ENCODE measurements at regions not wholly inside any gene's neighbourhood (a gene's known extent, or its start where the extent isn't known, plus 50 kb on each side); places are given as distances from the start of the nearest gene placed in this dataset.

- no peak for DNase-seq
Observed at GRCh38 chr6:159118924-159119323, 50.3 kb upstream of the FNDC1 start.

DNA sequence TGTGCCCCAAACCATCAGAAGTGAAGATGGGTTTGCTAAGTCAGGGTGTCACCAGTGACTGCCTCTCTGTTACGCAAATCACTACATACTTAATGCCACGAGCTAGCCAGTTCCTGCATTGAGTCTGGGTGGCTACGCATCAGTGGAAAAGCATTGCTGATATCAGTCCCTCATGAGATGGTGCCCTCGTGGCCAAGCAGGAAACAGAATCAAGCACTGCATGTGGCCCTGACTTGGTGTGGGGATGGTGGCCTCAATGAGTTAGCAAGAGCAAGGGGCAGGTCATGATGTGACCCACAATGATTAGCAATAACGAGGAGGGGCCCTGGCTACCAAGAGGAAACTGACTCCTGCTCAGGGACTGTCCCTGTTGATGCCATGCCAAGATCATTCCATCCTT, 51.6 kb upstream of the FNDC1 start:
- no peak for DNase-seq

DNA sequence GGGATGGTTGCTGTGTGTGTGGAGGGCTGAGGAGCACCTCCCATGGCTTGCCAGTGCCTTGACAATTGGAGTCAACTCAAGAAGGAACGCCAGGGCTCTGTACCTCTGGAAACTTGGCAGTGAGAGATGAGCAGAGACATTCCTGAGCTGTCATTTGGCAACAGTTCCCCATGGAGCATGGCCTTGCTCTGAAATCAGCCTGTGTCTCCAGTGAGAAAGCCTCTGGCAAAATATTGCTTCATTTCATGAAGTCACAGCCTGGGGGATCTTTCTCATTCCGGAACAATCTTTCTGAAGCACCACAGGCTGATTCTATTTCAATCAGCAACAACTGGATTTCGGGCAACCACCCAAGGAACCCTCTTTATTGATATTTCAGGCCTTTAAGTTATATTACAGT, 52.2 kb upstream of the FNDC1 start:
- no peak for DNase-seq

GRCh38 chr6:159116343-159116742, 52.9 kb upstream of the FNDC1 start:
- no peak for DNase-seq

GRCh38 chr6:159114569-159114968, 54.6 kb upstream of the FNDC1 start:
- DNase-seq, result no peak

DNA sequence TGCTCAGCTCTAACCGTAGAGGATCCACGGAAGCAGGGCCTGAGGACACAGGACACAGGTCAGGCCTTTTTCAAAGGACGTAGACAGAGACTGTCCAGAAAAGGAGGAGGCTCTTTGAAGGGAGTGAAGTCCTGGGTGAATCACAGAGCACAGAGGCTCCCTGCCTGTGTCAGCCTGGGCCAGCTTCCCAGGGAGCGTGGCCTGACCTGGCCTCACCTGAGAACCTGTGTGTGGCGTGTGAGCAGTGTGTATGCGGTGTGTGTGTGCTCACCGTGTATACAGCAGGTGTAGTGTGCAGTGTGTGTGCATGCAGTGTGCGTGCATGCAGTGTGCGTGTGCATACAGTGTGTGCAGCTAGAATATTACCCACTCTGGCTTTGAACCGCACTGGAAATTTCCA, 56.0 kb upstream of the FNDC1 start:
- DNase-seq, result no peak

GRCh38 chr6:159112714-159113113, 56.5 kb upstream of the FNDC1 start:
- DNase-seq, result no peak

GRCh38 chr6:159110748-159111147, 58.5 kb upstream of the FNDC1 start:
- DNase-seq, result no peak

DNA sequence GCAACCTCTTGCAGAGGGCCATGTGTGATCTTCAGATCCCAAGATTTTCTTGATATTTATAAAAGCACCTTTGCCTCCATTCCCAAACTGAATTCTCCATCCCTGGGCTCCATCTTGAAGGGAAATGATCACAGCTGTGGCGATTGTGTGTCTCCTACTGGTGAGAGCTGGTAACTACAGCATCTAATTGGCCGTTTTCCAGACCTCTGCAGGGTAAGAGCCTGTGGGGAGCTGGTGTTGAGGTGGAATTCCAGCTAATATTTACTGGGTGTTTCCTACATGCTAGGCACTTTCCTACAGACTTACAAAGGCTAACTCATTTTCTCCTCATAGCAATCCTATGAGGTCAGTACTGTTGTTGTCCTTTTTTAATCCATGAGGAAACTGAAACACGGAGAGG, 59.2 kb upstream of the FNDC1 start:
- DNase-seq, result peak; percentile 48

GRCh38 chr6:159109391-159109790, 59.8 kb upstream of the FNDC1 start:
- no peak for DNase-seq

- peak; percentile 8 for DNase-seq
Observed at GRCh38 chr6:159108426-159108985, 60.7 kb upstream of the FNDC1 start.

DNA sequence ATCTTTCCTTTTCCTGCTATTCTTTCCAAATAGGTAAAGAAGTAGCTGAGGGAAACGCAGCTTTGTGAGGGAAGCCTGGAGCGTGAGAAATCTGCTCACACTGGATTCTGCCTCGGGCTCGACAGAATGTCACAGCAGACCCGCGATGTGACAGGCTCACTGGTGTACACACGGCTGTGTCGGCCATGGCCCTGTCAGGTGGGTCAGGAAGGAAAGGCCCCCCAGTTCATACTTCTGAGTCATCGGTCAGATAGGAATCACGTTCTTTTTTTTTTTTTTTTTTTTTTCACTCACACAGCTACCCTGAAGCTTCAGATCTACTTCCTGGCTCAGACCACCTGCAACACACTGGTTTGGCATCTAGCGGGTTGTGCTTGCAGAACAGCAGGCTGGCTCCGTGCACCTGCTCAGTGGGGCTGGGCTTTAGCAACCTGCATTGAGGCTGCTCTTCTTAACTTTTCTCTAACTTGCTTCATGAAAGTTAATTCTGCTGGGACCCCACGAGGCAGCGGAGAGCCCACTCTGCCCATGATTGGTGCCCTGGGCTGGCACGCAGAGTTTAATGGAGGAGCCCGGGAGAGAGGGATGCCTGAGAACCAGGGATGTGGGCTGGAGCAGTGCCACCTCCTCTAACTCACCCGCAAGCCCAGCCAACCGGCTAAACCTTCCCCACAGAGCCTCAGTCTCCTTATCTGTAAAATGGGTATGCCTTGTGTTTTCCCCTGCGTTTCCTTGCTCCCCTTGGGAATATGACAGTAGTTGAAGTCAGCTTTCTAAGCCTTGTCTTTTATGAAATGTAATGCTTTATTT, 61.5 kb upstream of the FNDC1 start:
- peak; percentile 9 for DNase-seq

DNA sequence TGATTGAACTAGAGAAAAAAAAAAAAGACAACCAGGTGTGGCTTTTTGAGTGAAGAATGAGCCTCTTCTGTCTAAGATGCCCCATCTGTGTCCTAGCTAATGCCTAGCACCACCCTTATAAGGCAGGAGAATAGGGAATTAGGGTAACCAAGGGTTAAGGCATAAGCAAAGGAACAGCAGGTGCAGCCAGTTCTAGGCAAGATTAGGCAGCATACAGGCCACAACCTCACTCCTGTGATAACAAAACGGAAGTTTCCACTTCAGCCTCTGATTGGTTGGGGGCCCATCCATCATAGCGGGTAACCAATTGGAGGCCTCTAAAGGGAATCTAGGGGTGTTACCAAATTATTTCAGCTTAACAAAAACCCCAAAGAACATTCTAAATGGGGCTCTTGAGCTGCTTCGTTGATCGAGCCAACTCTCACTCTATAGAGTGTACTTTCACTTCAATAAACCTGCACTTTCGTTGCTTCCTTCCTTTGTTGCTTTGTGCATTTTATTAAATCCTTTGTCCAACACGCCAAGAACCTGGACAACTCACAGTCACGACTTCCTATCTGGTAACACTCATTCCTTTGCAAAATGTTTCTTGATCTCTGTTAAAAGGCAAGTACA, 61.9 kb upstream of the TAGAP start:
- DNase-seq, result peak; percentile 8

DNA sequence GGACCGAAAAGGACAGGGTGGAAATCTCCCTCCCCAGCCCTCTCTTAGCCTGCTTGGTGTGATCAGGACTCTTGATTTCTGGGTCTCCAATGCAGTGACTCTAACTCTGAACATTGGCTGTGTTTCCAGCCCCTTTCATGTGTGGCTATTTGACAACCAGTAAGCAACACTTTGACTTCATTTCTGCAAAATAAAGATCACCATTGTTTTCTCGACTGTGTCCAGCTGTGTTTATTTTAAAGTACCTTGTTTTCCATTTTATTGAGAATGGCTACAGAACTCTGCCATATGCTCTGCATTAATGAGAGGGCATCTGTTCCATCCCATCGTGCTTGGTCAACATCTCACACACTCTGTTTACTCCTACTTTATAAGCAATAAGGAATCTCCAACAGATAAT, 60.9 kb upstream of the TAGAP start:
- no peak for DNase-seq

- DNase-seq, result peak; percentile 6
Observed at GRCh38 chr6:159104931-159105330, 60.1 kb upstream of the TAGAP start.

- peak; percentile 65 for DNase-seq
Observed at GRCh38 chr6:159104163-159104925, 59.6 kb upstream of the TAGAP start.

DNA sequence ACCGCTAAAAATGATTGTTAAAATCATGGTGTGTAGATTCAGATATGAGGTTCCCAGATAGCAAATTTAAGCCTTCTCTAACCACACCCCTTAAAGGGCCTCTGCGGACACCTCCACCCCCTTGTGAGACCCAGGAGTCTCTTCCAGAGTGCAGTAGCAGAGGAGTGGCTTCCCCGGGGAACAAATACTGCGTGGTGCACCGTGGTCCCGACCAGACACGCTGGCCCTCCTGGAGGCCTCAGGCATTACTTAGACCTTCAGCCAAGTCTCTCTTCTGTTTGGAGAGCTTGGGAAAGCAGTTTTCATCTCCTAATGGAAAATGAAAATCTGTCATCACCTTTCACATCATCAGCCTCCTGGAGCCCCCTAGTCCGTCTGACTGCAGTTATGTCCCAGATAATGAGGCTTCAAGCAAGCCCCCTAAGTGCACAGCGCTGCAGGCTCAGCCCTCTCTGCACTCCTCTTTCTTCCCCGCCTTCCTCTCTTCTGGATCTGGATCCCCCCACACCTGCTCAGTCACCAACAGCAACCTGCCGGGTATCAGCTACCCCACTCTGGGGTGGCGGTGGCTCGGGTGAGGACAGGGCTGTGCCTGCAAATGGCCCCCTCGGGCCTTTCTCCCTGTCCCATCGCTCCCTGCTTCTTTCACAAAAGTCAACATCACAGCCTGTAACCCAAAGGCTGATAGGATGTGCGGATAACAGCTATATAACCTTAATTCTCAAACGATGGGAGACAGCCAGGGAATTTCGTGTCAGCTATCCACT, 58.8 kb upstream of the TAGAP start:
- DNase-seq, result no peak

GRCh38 chr6:159102373-159103160, 57.8 kb upstream of the TAGAP start:
- no peak for DNase-seq

- DNase-seq, result no peak
Observed at GRCh38 chr6:159101656-159102055, 56.9 kb upstream of the TAGAP start.

- no peak for DNase-seq
Observed at GRCh38 chr6:159100395-159101182, 55.8 kb upstream of the TAGAP start.

DNA sequence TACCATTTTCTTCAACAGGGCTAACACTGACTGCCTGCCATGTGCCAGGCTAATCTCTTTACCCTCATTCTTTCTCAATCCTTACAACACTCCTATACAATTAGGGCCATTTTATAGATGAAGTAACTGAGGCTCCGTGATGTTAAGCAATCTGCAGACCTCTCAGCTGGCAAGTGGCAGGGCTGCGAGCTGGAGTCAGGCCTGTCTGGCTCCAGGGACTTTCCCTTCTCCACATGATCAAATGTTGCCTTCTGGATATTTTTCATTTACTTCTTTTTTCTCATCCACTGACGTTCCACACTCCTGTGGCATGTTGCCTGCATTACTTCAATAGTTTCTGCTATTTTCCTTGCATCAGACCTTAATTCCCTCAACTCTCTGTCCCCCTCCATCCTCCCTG, 55.2 kb upstream of the TAGAP start:
- no peak for DNase-seq

Data from NCI-H69 (cell line).